ENCODE measurements at regions not wholly inside any gene's neighbourhood (a gene's known extent, or its start where the extent isn't known, plus 50 kb on each side); places are given as distances from the start of the nearest gene placed in this dataset.

GRCh38 chr10:121659236-121659635 lies 61.0 kb upstream of the FGFR2 start:
- Histone ChIP-seq H3K36me3 (ENCODE audit: control insufficient read depth, insufficient read depth, low read length, severe bottlenecking) (no peaks in the 10 kb centered on the region), H3K4me3 (ENCODE audit: low read length) (no peak overlapping the region), H3K9ac (ENCODE audit: low read length) (no peak overlapping the region), H3K9me3 (ENCODE audit: control insufficient read depth, low read length) (peaks cover 4% of the 10 kb centered on the region), H3K4me1 (ENCODE audit: control insufficient read depth, insufficient read depth, low read length) (no peaks in the 10 kb centered on the region), H3K27me3 (replicated peaks; ENCODE audit: control insufficient read depth, insufficient read depth, low read length) (peaks cover 3% of the 10 kb centered on the region)
- no peak for DNase-seq (ENCODE audit: low read depth)

DNA sequence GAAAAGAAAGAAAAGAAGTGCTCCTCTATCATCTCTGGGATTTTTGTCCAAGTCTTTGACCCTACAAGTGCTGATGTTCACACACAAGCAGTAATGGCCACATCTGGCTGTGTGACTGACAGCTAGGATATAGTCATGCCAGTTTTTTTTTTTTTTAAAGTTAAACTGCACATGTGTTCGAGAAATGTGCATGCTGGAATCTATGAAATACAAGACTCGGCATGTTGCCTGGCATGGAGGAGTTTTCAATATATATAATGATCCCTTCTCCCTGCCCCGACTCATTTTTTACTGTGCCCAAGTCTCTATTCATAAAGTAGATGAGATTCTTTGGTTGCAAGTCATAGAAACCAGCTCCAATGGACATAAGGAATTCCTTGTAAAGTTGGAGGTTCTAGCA lies 60.4 kb upstream of the FGFR2 start:
- peaks cover 3% of the 10 kb centered on the region for H3K27me3 ChIP-seq (replicated peaks; ENCODE audit: control insufficient read depth, insufficient read depth, low read length)
- no peak overlapping the region for H3K4me3 ChIP-seq (ENCODE audit: low read length)
- no peaks in the 10 kb centered on the region for H3K36me3 ChIP-seq (ENCODE audit: control insufficient read depth, insufficient read depth, low read length, severe bottlenecking)
- no peaks in the 10 kb centered on the region for H3K4me1 ChIP-seq (ENCODE audit: control insufficient read depth, insufficient read depth, low read length)
- H3K9me3 ChIP-seq (ENCODE audit: control insufficient read depth, low read length) = peaks cover 4% of the 10 kb centered on the region
- H3K9ac ChIP-seq (ENCODE audit: low read length) = no peak overlapping the region
- no peak for DNase-seq (ENCODE audit: low read depth)

- no peaks in the 10 kb centered on the region for H3K4me1 ChIP-seq (ENCODE audit: control insufficient read depth, insufficient read depth, low read length)
- H3K27me3 ChIP-seq (replicated peaks; ENCODE audit: control insufficient read depth, insufficient read depth, low read length) = peaks cover 3% of the 10 kb centered on the region
- H3K4me3 ChIP-seq (ENCODE audit: low read length) = no peak overlapping the region
- no peak overlapping the region for H3K9ac ChIP-seq (ENCODE audit: low read length)
- H3K36me3 ChIP-seq (ENCODE audit: control insufficient read depth, insufficient read depth, low read length, severe bottlenecking) = no peaks in the 10 kb centered on the region
- peaks cover 4% of the 10 kb centered on the region for H3K9me3 ChIP-seq (ENCODE audit: control insufficient read depth, low read length)
- no peak for DNase-seq (ENCODE audit: low read depth)
Measured at GRCh38 chr10:121658111-121658510, 59.9 kb upstream of the FGFR2 start.

DNA sequence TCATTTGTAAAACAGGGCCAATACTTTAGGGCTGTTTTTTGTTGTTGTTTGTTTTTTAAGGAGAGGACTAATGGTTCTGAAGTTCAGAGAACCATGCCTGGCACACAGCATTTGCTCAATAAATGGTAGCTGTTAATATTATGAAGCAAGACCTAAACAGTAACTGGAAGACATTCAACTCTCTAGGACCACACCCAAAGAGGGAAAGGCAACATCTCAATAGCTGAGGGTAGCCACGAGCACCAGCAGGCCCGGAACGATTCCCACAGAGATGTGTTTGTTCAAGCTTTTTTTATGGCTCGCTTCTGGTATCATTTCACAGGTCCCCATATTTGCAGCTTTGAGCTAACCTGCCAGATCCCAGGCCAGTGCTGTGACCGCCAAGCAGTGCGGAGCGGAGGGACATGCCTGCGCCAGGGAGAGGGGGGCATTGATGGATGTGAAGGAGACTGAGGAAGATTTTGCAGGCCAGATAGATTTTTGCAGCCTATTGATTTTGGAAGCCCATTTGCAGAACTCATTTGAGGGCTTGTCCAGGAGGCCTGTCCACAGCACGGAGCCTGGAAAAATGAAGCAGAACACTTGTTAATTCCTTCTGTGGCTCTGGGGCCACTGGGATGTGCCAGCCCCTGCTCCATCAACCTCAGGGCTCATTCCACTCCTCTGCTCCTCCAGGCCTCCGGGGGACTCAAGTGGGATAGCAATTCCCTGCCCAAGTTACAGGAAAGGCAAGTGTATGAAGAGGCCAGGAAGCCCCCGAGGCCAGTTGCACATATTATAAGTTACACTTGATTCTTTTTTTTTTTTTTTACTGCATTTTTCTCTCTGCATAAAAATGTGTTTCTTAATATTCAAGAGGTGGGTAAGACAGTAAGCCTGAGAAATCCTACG lies 57.3 kb upstream of the FGFR2 start:
- peaks cover 3% of the 10 kb centered on the region for H3K27me3 ChIP-seq (replicated peaks; ENCODE audit: control insufficient read depth, insufficient read depth, low read length)
- DNase-seq (ENCODE audit: low read depth) = no peak
- no peak overlapping the region for H3K4me3 ChIP-seq (ENCODE audit: low read length)
- H3K9me3 ChIP-seq (ENCODE audit: control insufficient read depth, low read length) = peaks cover 4% of the 10 kb centered on the region
- H3K9ac ChIP-seq (ENCODE audit: low read length) = no peak overlapping the region
- no peaks in the 10 kb centered on the region for H3K4me1 ChIP-seq (ENCODE audit: control insufficient read depth, insufficient read depth, low read length)
- no peaks in the 10 kb centered on the region for H3K36me3 ChIP-seq (ENCODE audit: control insufficient read depth, insufficient read depth, low read length, severe bottlenecking)

- no peak overlapping the region for H3K4me3 ChIP-seq (ENCODE audit: low read length)
- no peaks in the 10 kb centered on the region for H3K27me3 ChIP-seq (replicated peaks; ENCODE audit: control insufficient read depth, insufficient read depth, low read length)
- H3K9ac ChIP-seq (ENCODE audit: low read length) = no peak overlapping the region
- no peaks in the 10 kb centered on the region for H3K4me1 ChIP-seq (ENCODE audit: control insufficient read depth, insufficient read depth, low read length)
- H3K36me3 ChIP-seq (ENCODE audit: control insufficient read depth, insufficient read depth, low read length, severe bottlenecking) = no peaks in the 10 kb centered on the region
- H3K9me3 ChIP-seq (ENCODE audit: control insufficient read depth, low read length) = peaks cover 4% of the 10 kb centered on the region
- no peak for DNase-seq (ENCODE audit: low read depth)
Measured at GRCh38 chr10:121654021-121654545, 55.8 kb upstream of the FGFR2 start.

DNA sequence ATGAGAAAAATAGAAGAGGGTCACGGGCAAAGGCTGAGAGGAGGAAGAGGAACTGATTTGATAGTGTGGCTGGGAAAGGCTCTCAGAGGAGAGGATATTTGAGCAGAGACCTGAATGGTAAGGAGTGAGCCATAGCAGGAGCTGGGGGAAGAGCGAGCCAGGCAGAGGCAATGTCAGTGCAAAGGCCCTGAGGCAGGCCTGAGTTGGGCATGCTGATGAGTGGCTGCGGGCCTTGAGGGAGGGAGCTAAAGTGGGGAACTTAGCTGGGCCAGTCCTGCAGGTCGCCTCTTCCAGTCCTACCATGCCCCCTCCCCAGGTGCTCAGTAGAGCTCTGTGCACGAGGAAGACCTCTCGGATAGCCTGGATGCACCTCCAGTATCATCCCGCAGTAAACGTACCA lies 55.4 kb upstream of the FGFR2 start:
- Histone ChIP-seq H3K4me3 (ENCODE audit: low read length) (no peak overlapping the region), H3K36me3 (ENCODE audit: control insufficient read depth, insufficient read depth, low read length, severe bottlenecking) (no peaks in the 10 kb centered on the region), H3K9ac (ENCODE audit: low read length) (no peak overlapping the region), H3K9me3 (ENCODE audit: control insufficient read depth, low read length) (peaks cover 4% of the 10 kb centered on the region), H3K27me3 (replicated peaks; ENCODE audit: control insufficient read depth, insufficient read depth, low read length) (no peaks in the 10 kb centered on the region), H3K4me1 (ENCODE audit: control insufficient read depth, insufficient read depth, low read length) (no peaks in the 10 kb centered on the region)
- no peak for DNase-seq (ENCODE audit: low read depth)

DNA sequence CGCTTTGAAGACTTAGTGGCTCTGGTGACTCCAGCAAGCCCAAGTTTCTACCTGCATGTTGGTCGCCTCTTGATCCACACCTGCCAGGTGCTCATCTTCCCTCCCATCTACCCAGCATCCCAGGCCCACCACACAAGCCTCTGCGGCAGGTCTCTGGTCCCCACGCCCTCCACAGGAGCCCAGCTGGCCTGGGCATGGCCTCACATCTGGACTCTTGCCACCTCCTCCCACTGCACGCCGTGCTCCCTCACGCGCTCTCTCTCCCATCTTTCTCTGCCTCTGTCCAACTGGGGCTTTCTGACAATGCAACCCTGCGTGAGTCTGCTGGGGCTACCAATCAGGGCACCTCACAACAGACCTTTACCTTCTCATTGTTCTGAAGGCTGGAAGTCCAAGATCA lies 50.2 kb upstream of the FGFR2 start:
- Histone ChIP-seq H3K36me3 (ENCODE audit: control insufficient read depth, insufficient read depth, low read length, severe bottlenecking) (no peaks in the 10 kb centered on the region), H3K9me3 (ENCODE audit: control insufficient read depth, low read length) (peaks cover 3% of the 10 kb centered on the region), H3K4me1 (ENCODE audit: control insufficient read depth, insufficient read depth, low read length) (no peaks in the 10 kb centered on the region), H3K4me3 (ENCODE audit: low read length) (no peak overlapping the region), H3K27me3 (replicated peaks; ENCODE audit: control insufficient read depth, insufficient read depth, low read length) (no peaks in the 10 kb centered on the region), H3K9ac (ENCODE audit: low read length) (no peak overlapping the region)
- DNase-seq (ENCODE audit: low read depth) = no peak

DNA sequence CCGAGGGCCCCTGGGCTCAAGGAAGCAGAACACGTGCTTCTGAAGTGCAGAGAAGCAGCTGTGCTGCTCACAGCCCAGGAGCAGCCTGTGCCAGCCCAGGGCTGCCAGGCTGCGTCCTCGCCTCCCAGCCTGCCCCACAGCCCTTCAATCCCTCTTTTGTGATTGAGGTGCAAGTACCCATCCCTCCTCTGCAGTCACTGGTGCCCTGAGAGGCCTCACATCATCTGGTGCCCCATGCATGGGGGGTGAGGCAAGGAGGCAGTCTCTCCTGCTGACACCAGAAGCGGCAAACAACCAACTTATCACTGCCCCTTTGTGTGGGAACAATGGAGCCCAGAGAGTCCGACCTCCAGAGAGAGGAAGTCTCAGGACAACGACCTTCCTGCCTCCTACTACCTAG lies 49.8 kb upstream of the FGFR2 start:
- H3K36me3 ChIP-seq (ENCODE audit: control insufficient read depth, insufficient read depth, low read length, severe bottlenecking) = no peaks in the 10 kb centered on the region
- DNase-seq (ENCODE audit: low read depth) = no peak

More for the DNA sequence above, 49.8 kb upstream of the FGFR2 start:
- Histone ChIP-seq H3K4me1 (ENCODE audit: control insufficient read depth, insufficient read depth, low read length) (no peaks in the 10 kb centered on the region), H3K9ac (ENCODE audit: low read length) (no peak overlapping the region), H3K9me3 (ENCODE audit: control insufficient read depth, low read length) (peaks cover 3% of the 10 kb centered on the region), H3K27me3 (replicated peaks; ENCODE audit: control insufficient read depth, insufficient read depth, low read length) (no peaks in the 10 kb centered on the region), H3K4me3 (ENCODE audit: low read length) (no peak overlapping the region)
